ENCODE measurements at regions not wholly inside any gene's neighbourhood (a gene's known extent, or its start where the extent isn't known, plus 50 kb on each side); places are given as distances from the start of the nearest gene placed in this dataset.
"Not testable (repeated sequence)": the region's sequence is repeated elsewhere in the genome, so short reads cannot be mapped to it uniquely, and the experiment has no call there.

DNA sequence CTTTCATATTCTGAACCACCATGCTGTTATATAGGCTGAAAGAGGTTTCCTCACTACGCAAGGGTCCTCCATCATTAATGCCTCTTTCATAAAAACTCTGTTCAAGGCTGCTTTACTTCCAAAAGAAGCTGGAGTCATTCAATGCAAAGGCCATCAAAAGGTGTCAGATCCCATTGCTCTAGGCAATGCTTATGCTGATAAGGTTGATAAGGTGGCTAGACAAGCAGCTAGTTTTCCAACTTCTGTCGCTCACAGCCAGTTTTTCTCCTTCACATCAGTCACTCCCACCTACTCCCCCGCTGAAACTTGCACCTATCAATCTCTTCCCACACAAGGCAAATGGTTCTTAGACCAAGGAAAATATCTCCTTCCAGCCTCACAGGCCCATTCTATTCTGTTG is 676.2 kb downstream of the TLE1 start:
- not testable (repeated sequence) for H2BK12ac ChIP-seq (ENCODE audit: insufficient read length, low read depth, low read length); H2BK5ac ChIP-seq (ENCODE audit: insufficient read length, low read length); DNase-seq; H2AFZ ChIP-seq (ENCODE audit: low read length); H2BK20ac ChIP-seq (ENCODE audit: low read depth, low read length, poor library complexity, severe bottlenecking); H2BK15ac ChIP-seq (ENCODE audit: low read depth, low read length); H3K9ac ChIP-seq (ENCODE audit: extremely low read depth, insufficient read length, low read length); H3K4me1 ChIP-seq (ENCODE audit: insufficient read depth, low read length); H3K23me2 ChIP-seq (ENCODE audit: insufficient read length, low read depth, low read length, poor library complexity, severe bottlenecking); H3K23ac ChIP-seq (ENCODE audit: insufficient read length, low read depth, low read length); H3K4ac ChIP-seq (ENCODE audit: low read depth, low read length); H3K9me3 ChIP-seq (ENCODE audit: control insufficient read depth, low read depth, low read length); H3K79me2 ChIP-seq (ENCODE audit: insufficient read depth, low read length); H3K4me3 Mint-ChIP-seq; H3K56ac ChIP-seq (ENCODE audit: insufficient read length, low read depth, low read length); H2BK120ac ChIP-seq (ENCODE audit: low read depth, low read length, poor library complexity, severe bottlenecking); H3T11ph ChIP-seq (ENCODE audit: low read length); H3K18ac ChIP-seq (ENCODE audit: insufficient read length, low read depth, low read length); H3K9me3 Mint-ChIP-seq; H4K8ac ChIP-seq (replicated peaks; ENCODE audit: insufficient read length, low read depth, low read length); H3K36me3 Mint-ChIP-seq (ENCODE audit: insufficient read depth in 1 of 3, low read depth in 3 of 3); H3K14ac ChIP-seq (ENCODE audit: insufficient read depth, low read length); H3K4me2 ChIP-seq (ENCODE audit: insufficient read depth, insufficient read length, low read length); H3K27me3 Mint-ChIP-seq (ENCODE audit: low read depth); H3K79me1 ChIP-seq (ENCODE audit: insufficient read depth, low read depth, low read length, poor library complexity, severe bottlenecking); H2AK5ac ChIP-seq (ENCODE audit: insufficient read length, low read length); H4K5ac ChIP-seq (ENCODE audit: insufficient read length, low read depth, low read length); H4K20me1 ChIP-seq (ENCODE audit: control insufficient read depth, insufficient read depth, insufficient read length); H4K91ac ChIP-seq (ENCODE audit: insufficient read length, low read depth, low read length); H3K27ac ChIP-seq (ENCODE audit: insufficient read length, low read depth, low read length); H3K27me3 ChIP-seq (ENCODE audit: insufficient read depth, low read length)
- Mint-ChIP-seq H3K4me1 (peaks cover 3 to 12% of the 10 kb centered on the region in 2 experiments; a peak in 3 of 4 replicates), H3K27ac (0 out of 7 replicates have a peak overlapping the region, but pooled peaks of 1 of the 3 experiments have one; percentile 53)
- whole genome bisulfite sequencing (ENCODE audit: extremely low coverage, insufficient read length, low lambda C conversion rate) = no CpG with 5 or more reads among the region's 3 CpGs

All from H9 (cell line).